ENCODE measurements at regions not wholly inside any gene's neighbourhood (a gene's known extent, or its start where the extent isn't known, plus 50 kb on each side); places are given as distances from the start of the nearest gene placed in this dataset.

- no peak for TF ChIP-seq MAX (CRISPR knock-in tag; IDR thresholded peaks at IDR 0.05)
- TF ChIP-seq CREB1 (CRISPR knock-in tag; IDR thresholded peaks at IDR 0.05), result no peak
- no peak for TF ChIP-seq CTCF (IDR thresholded peaks at IDR 0.05)
- no peak for TF ChIP-seq ELF4 (CRISPR knock-in tag; IDR thresholded peaks at IDR 0.05; ENCODE audit: low read depth)
- no peak for TF ChIP-seq FOXP4 (CRISPR knock-in tag; IDR thresholded peaks at IDR 0.05)
Measured at GRCh38 chr4:24403265-24403664, 181.1 kb downstream of the DHX15 start.
